Activated CD8-positive, alpha-beta memory T cell treated with anti-CD3 and anti-CD28 coated beads for 36 hours (primary cell): ENCODE measurements at regions not wholly inside any gene's neighbourhood (a gene's known extent, or its start where the extent isn't known, plus 50 kb on each side); places are given as distances from the start of the nearest gene placed in this dataset.

ENCODE experiments used
- CTCF ChIA-PET: fragments of 350-600 bp; sonication (Branson Sonifier 250); formaldehyde crosslinking; loops from one replicate; lab custom pipeline; 2021; ENCODE audit warnings: antibody characterized with exemption; lab: Charles Lee
- POLR2A ChIA-PET: fragments of 350-600 bp; sonication (Branson Sonifier 250); formaldehyde crosslinking; loops from one replicate; lab custom pipeline; 2021; ENCODE audit warnings: antibody characterized with exemption; lab: Charles Lee

DNA sequence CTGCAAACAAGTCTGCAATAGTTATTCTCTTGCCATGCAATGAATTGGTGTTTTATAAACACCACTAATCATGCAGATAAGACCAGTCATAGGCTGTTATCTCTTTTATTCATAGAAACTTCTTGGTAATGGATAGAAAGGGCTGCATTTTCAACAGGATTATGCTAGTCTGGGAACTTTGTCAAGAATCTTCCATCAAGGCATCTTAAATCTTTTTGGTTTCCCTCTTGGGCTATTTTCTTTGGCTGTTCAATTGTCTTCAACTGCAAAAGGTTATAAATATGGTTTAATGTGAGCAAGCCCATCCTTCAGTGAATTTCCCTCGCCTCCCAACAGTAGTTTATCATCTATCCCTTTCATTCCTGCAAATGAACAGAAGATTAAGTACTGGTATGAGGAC is 59.0 kb upstream of the MINAR1 start:
- POLR2A ChIA-PET, result no interaction called here
- CTCF ChIA-PET, result no interaction called here

DNA sequence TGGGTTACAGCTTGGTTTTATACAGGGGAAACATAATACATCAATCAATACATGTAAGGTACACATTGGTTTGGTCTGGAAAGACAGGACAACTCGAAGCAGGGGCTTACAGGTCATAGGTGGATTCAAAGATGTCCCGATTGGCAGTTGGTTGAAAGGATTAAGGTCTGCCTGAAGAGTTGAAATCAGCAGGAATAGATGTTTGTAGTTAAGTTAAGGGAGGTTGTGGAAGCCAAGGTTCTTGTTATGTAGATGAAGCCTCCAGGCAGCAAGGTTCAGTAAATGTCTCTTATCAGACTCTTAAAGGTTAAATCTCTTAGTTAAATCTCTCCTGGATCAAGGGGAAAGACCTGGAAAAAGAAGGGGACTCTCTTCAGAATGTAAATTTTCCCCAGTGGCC is 58.4 kb upstream of the MINAR1 start:
- CTCF ChIA-PET, result no interaction called here
- POLR2A ChIA-PET, result no interaction called here

DNA sequence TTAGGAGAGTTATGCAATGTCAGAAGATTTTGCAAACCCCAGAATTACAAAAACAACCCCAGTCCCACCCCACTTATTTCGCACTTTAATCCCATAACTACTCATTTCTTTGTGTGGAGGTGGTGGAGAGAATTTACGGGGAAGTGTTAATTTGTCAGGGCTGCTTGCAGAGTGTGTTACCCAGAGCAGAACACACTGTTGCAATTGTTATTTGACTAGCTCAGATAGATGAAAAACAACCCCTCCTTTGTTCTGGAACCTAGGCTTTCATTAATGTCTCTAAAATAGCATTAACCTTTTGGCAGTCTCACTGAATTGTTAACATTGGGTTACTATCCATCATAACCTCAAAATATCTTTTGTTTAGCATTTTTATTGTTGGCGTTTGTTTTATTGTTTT is 55.8 kb upstream of the MINAR1 start:
- CTCF ChIA-PET, result no interaction called here

DNA sequence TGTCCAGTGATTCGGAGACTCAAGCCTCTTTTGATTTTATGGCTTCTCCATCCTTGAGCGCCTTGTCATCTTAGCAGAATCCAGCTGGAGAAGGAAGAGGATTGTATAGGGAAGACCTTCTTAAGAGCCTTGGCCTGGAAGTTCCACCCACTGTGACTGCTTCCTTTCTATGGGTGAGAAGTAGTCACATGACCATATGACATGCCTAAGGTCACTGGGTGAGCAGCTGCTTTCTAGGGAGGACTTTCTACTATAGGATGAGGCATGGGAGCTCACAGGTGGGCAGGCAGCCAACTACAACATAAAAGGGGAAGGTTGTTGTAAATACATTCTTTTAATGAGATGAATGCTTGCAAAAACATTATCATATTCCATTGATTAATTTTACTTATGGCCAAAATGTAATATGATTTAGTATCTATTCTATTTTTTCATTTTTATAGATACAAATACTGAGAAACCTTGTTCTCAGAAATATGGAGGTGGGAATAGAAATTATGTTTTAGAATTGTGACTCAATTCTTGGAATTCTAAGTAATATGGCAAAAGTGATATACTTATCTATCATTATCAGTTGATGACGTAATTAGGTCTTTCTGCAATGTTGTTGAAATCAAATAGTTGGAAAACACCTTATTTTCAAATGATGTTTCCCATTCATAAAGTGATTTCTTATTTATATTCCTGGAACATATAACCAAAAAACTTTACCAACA is 53.6 kb upstream of the MINAR1 start:
- CTCF ChIA-PET, result interaction anchor here (1.3 kb wide), 1 partner anchor 38 kb away, joined by 4 read pairs; no protein-coding TSS in a partner anchor
- POLR2A ChIA-PET, result no interaction called here

More for the DNA sequence above, 55.8 kb upstream of the MINAR1 start:
- POLR2A ChIA-PET, result no interaction called here

- POLR2A ChIA-PET, result no interaction called here
- CTCF ChIA-PET, result interaction anchor here (0.6 to 3.1 kb wide), 11 partner anchors 13 to 616 kb away, joined by 3 to 19 read pairs (median 4); no protein-coding TSS in a partner anchor
Observed at GRCh38 chr15:79380755-79381497, 51.2 kb upstream of the MINAR1 start.

GRCh38 chr15:79381593-79381992 is 50.5 kb upstream of the MINAR1 start:
- POLR2A ChIA-PET, result no interaction called here

More at GRCh38 chr15:79381593-79381992, 50.5 kb upstream of the MINAR1 start:
- CTCF ChIA-PET, result interaction anchor here (0.8 to 3.1 kb wide), 8 partner anchors 12 to 611 kb away, joined by 3 to 19 read pairs (median 4); no protein-coding TSS in a partner anchor
